HepG2 (cell line): ENCODE measurements at regions not wholly inside any gene's neighbourhood (a gene's known extent, or its start where the extent isn't known, plus 50 kb on each side); places are given as distances from the start of the nearest gene placed in this dataset.

ENCODE experiments used
- ATAC-seq: fragments of 200-7000 bp; cut with Tn5 transposase; 3 replicates; pipeline ENCODE4 v1.9.1; 2020; ENCODE audit warnings: mild to moderate bottlenecking, moderate library complexity
- BruUV-seq: library from RNA; stranded (reverse); fragments of 400-500 nt; replicated peaks from 2 replicates; lab custom pipeline; 2021; lab: Mats Ljungman, UMichigan
- CTCF ChIA-PET: fragments of 300-600 bp; formaldehyde crosslinking; extraction: SDS; loops from one replicate; lab custom pipeline; 2021; ENCODE audit warnings: low total read pairs, inconsistent platforms, low intra/inter-chr PET ratio; lab: Yijun Ruan, JAX
- POLR2A ChIA-PET: fragments of 350-600 bp; sonication (Branson Sonifier 250); formaldehyde crosslinking; loops from one replicate; lab custom pipeline; 2020; ENCODE audit warnings: antibody characterized with exemption, inconsistent platforms; lab: Yijun Ruan, JAX
- DNase-seq: peaks from one replicate; pipeline ENCODE4 v3.0.0-alpha.2; 2015; ENCODE audit warnings: low spot score
- FAIRE-seq: peaks from 3 replicates; lab custom pipeline; 2011; peaks lifted over from hg19 to GRCh38; lab: Jason Lieb, UNC
- H2AFZ ChIP-seq: one replicate; pipeline ENCODE4 v1.6.1; 2011; ENCODE audit warnings: low read length, inconsistent platforms
- H3K27ac ChIP-seq: fragments of 300-600 bp; 3 replicates; pipeline ENCODE4 v1.8.0; 2011; ENCODE audit warnings: mixed run types, mild to moderate bottlenecking, mixed read lengths, low read length, inconsistent platforms; ENCODE audit not compliant: insufficient read depth; ENCODE audit errors: extremely low read length
- H3K27me3 ChIP-seq, 2 experiments: fragments of 200-600 bp in 1 of 2; 2 replicates in 1 of 2; 3 replicates in 1 of 2; pipeline versions ENCODE4 v1.6.0 to v1.8.0; 2011; ENCODE audit warnings: low read length in 2 of 2, mild to moderate bottlenecking in 2 of 2, moderate library complexity in 2 of 2, inconsistent platforms in 1 of 2; ENCODE audit not compliant: insufficient read depth in 2 of 2, control insufficient read depth in 1 of 2
- H3K36me3 ChIP-seq, 2 experiments: fragments of 200-600 bp in 1 of 2; replicated peaks in 1 of 2; 2 replicates in 1 of 2; 3 replicates in 1 of 2; pipeline versions ENCODE4 v1.5.1 to v1.8.0; 2011; ENCODE audit warnings: low read length in 2 of 2, inconsistent platforms in 1 of 2; ENCODE audit not compliant: insufficient read depth in 2 of 2, control insufficient read depth in 1 of 2
- H3K4me1 ChIP-seq: 2 replicates; pipeline ENCODE4 v1.5.1; 2012; ENCODE audit warnings: low read length, inconsistent platforms; ENCODE audit not compliant: insufficient read depth
- H3K4me2 ChIP-seq: 2 replicates; pipeline ENCODE4 v1.6.0; 2011; ENCODE audit warnings: low read depth, low read length, inconsistent platforms
- H3K4me3 ChIP-seq, 3 experiments: fragments of 200-600 bp in 1 of 3; sonication (generic), shearing (Covaris generic) in 1 of 3; replicated peaks in 1 of 3; 2 replicates each; pipeline ENCODE4 v1.5.1; 2011 to 2016; ENCODE audit warnings: low read length in 3 of 3, inconsistent platforms in 2 of 3, low read depth in 2 of 3, mild to moderate bottlenecking in 2 of 3, control low read depth in 1 of 3, mixed read lengths in 1 of 3; ENCODE audit not compliant: insufficient read depth in 1 of 3
- H3K79me2 ChIP-seq: one replicate; pipeline ENCODE4 v1.6.1; 2011; ENCODE audit warnings: low read length, inconsistent platforms; ENCODE audit not compliant: insufficient read depth
- H3K9ac ChIP-seq: 2 replicates; pipeline ENCODE4 v1.6.0; 2011; ENCODE audit warnings: mild to moderate bottlenecking, low read depth, low read length, inconsistent platforms; ENCODE audit not compliant: insufficient read depth
- H3K9me3 ChIP-seq: 2 replicates; pipeline ENCODE4 v1.5.1; 2012; ENCODE audit warnings: mild to moderate bottlenecking, low read length
- H4K20me1 ChIP-seq: 2 replicates; pipeline ENCODE4 v1.6.0; 2011; ENCODE audit warnings: inconsistent platforms, mild to moderate bottlenecking, low read length, moderate library complexity; ENCODE audit not compliant: insufficient read depth
- FOXA3 ChIP-seq: IDR thresholded peaks from 2 replicates; pipeline ENCODE4 v1.6.1; 2016; ENCODE audit warnings: missing genetic modification reagents, missing compliant biosample characterization
- RCOR2 ChIP-seq: IDR thresholded peaks from 2 replicates; pipeline ENCODE4 v1.6.1; 2016; ENCODE audit warnings: missing biosample characterization, missing genetic modification reagents
- SRY ChIP-seq: sonication (generic); formaldehyde crosslinking; IDR thresholded peaks from 2 replicates; pipeline ENCODE4 v1.8.0; 2022; ENCODE audit warnings: mild to moderate bottlenecking, missing genetic modification reagents
- ZFY ChIP-seq: sonication (generic); formaldehyde crosslinking; IDR thresholded peaks from 2 replicates; pipeline ENCODE4 v1.4.0; 2020; ENCODE audit warnings: missing genetic modification reagents
- ZNF121 ChIP-seq: sonication (generic); formaldehyde crosslinking; IDR thresholded peaks from 2 replicates; pipeline ENCODE4 v1.5.0; 2020; ENCODE audit warnings: mild to moderate bottlenecking, missing genetic modification reagents
- ZNF224 ChIP-seq: sonication (generic); formaldehyde crosslinking; IDR thresholded peaks from 2 replicates; pipeline ENCODE4 v1.5.0; 2020; ENCODE audit warnings: mild to moderate bottlenecking, missing genetic modification reagents
- ZNF230 ChIP-seq: sonication (generic); formaldehyde crosslinking; IDR thresholded peaks from 2 replicates; pipeline ENCODE4 v1.4.0; 2020; ENCODE audit warnings: mild to moderate bottlenecking, missing genetic modification reagents
- ZNF367 ChIP-seq: sonication (generic); formaldehyde crosslinking; IDR thresholded peaks from 2 replicates; pipeline ENCODE4 v1.4.0; 2020; ENCODE audit warnings: missing genetic modification reagents, borderline replicate concordance
- ZNF766 ChIP-seq: sonication (generic); formaldehyde crosslinking; IDR thresholded peaks from 2 replicates; pipeline ENCODE4 v1.5.0; 2020; ENCODE audit warnings: missing genetic modification reagents, borderline replicate concordance
- WGBS: methylation state at CpG from one replicate; pipeline ENCODE4 v1.1.6; 2017; ENCODE audit warnings: low lambda C conversion rate; 5-methylcytosine and 5-hydroxymethylcytosine counted together
- in situ Hi-C: cut with HindIII; loops from 2 replicates; pipeline ENCODE4 v1.10.0; 2017; ENCODE audit warnings: low pct_unique_long_range_greater_than_20kb; ENCODE audit not compliant: extremely low pct_ligation_motif_present
- intact Hi-C: fragments of 100-400 bp; cut with micrococcal nuclease; formaldehyde crosslinking; loops from one replicate; pipeline ENCODE4 v1.10.0; 2022; ENCODE audit not compliant: unreplicated experiment
- TF ChIP-seq, protein P1 (sequence below): sonication (generic); formaldehyde crosslinking; IDR thresholded peaks from 2 replicates; pipeline ENCODE4 v1.8.0; 2022; ENCODE audit warnings: missing genetic modification reagents, mild to moderate bottlenecking, inconsistent platforms, borderline replicate concordance
- TF ChIP-seq, protein P2 (sequence below): sonication (generic); formaldehyde crosslinking; IDR thresholded peaks from 2 replicates; pipeline ENCODE4 v1.5.1; 2020; ENCODE audit warnings: missing genetic modification reagents, mild to moderate bottlenecking, borderline replicate concordance

DNA sequence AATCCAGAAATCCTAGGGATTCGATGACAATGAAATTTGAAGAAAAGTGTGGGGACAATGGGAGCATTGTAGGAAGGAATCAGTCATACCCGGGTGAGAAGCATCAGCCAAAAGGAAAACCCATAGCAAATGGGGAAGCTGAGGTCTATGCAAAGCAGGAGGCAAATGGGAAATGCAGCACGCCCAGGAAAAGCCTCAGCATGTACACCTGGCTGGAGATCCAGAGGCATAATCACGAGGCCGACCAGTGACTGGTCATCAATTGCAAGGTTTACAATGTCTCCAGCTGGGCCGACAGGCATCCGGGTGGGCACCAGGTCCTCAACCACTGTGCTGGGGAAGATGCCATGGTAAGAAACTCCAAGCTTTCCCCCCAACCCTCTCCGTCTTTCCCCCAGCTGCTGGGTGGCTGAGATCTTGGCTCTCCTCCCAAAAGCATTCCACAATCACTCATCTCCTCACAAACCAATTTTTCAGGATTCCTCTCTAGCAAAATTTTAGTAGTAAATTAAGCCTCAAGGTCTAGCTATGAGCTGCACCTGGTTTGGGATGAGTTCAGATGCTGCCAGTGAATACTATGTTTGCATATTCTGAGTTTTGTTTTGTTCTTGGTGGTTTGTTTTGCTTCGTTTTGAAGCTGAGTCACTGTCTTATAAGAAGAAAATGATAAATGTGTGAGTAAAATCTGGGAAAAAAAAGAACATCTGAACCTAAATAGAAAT lies 98.0 kb upstream of the OR5AK2 start:
- Histone ChIP-seq H3K36me3 (no peaks in the 10 kb centered on the region), H4K20me1 (no peaks in the 10 kb centered on the region), H3K4me3 (no peak overlapping the region), H3K4me1 (peaks cover 10% of the 10 kb centered on the region), H3K79me2 (no peaks in the 10 kb centered on the region), H3K27me3 (peaks cover 0 to 3% of the 10 kb centered on the region in 2 experiments; a peak in 1 of 5 replicates), H3K4me2 (no peak overlapping the region), H2AFZ (no peak overlapping the region), H3K9me3 (no peaks in the 10 kb centered on the region), H3K27ac (no peak overlapping the region), H3K9ac (no peak overlapping the region)
- TF ChIP-seq ZNF224 (CRISPR knock-in tag) (no peak), ZFY (no peak), RCOR2 (no peak), SRY (CRISPR knock-in tag) (no peak), ZNF766 (no peak), ZNF121 (CRISPR knock-in tag) (no peak), ZNF230 (CRISPR knock-in tag) (no peak), ZNF367 (CRISPR knock-in tag) (no peak), FOXA3 (CRISPR knock-in tag) (no peak)
- TF ChIP-seq, protein P1, sequence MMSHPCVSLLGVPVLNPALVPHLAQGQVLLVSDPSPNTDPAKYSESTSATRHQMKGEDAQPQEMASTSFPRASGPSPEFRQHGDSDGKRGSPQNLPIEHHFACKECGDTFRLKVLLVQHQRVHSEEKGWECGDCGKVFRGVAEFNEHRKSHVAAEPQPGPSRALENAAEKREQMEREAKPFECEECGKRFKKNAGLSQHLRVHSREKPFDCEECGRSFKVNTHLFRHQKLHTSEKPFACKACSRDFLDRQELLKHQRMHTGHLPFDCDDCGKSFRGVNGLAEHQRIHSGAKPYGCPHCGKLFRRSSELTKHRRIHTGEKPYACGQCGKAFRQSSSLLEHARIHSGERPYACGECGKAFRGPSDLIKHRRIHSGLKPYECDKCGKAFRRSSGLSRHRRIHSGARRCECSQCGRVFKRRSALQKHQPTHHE (CRISPR knock-in tag), result no peak
- TF ChIP-seq, protein P2, sequence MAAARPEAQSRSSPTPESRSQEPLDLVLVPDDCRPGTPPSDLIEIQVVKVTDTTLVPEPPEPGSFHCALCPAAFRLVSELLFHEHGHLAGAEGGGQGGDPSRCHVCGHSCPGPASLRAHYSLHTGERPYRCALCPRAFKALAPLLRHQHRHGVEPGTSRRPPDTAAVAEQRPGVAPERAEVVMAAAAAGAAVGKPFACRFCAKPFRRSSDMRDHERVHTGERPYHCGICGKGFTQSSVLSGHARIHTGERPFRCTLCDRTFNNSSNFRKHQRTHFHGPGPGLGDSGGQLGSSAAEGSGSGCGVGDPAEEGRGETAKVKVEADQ (CRISPR knock-in tag), result no peak
- FAIRE-seq, result no peak
- DNase-seq, result no peak
- intact Hi-C loops (no loop called here), in situ Hi-C loops (no loop called here)
- 9% methylated on average over 9 of the region's 9 CpGs for WGBS
- BruUV-seq, result no TSS peak
- no peak for ATAC-seq
- POLR2A ChIA-PET, result no interaction called here
- CTCF ChIA-PET, result no interaction called here
